ENCODE measurements at regions not wholly inside any gene's neighbourhood (a gene's known extent, or its start where the extent isn't known, plus 50 kb on each side); places are given as distances from the start of the nearest gene placed in this dataset.

DNA sequence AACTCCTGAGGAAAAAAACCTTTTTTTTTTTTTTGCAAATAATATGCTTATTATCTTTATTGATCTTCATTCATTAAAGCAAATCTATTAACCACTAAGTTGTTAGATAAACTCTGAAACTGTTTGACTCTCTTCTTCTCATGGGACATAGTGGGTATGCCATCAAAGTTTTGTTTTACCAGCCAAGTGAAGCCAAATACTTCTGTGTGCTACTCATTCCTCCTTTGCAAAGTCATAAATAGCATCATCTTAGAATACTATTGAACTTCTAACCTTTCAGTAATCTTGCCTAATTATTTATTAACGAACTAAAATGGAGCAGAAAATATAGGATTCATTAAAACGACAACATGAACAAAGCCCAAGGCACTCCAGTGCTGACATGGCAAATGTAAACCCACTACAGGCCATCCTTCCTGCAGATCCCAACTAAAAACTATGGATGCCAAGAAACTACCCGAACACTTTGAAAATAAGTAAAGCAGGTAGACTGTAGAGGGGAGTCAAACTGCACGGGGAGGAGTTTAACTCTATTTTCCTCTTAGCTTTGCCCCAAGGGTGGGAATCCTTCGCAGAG is 61.2 kb upstream of the ODAD2 start:
- no peak for DNase-seq (ENCODE audit: low read depth in 2 of 2)

DNA sequence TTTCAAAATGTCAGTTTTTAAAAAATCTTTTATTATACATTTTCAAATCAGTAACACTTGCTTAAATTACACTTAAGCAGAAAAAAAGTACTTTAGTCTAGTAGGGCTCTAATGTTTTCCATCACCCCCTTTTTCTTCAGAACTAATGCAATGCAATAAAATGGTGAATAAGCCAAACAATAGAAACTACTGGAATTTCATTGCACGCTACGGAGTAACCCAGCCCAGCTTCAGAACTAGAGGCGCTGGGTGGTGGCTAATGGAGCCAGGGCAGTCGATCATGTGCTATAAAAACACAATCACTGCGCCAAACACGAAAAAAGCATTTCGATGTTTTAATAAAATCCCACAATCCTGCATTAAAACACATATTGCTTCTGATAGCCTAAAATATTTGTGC is 59.9 kb upstream of the ODAD2 start:
- DNase-seq (ENCODE audit: low read depth in 2 of 2), result no peak

DNA sequence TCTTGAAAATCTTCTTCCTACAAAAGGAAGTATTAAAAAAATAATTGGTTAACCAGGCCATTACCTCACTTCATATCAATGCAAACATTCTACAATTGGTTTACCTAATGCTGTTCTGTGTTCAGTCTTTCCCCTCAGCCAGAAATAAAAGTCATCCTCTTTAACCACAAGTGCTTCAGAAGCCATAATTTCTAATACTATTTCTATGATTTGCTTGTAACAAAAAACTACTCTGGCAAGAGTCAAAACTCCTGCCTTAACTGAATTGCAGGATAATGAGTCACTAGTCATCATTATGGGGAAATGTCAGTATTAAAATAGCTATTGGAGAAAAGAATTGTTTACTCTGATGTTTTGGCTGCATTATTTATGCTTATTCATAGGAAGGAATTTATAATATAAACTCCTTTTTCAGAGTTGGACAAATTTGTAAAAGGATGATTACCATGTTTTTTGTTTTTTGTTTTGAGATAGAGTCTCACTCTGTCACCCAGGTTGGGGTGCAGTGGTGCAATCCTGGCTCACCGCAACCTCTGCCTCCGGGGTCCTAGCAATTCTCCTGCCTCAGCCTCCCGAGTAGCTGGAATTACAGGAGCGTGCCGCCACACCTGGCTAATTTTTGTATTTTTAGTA is 55.5 kb upstream of the ODAD2 start:
- peak; percentile 95 to 97 for DNase-seq (ENCODE audit: low read depth in 2 of 2)

DNA sequence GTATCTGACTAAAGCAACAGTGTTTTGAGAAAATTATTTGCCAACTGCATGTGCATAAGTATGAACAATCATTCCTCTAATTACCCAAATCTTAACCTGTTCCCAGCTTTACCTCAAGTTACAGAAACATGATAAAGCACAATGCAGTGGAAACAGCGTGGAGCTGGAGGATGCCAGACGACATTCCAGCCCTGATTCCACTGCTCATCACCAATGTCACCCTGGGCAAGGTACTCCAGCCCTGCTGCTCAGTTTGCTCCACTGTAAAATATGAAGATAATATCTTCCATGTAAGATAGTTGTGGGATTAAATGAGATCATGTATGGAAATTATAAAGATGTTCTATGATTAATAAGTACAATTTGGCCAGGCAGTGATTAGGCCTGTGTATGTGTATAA is 50.4 kb upstream of the ODAD2 start:
- no peak for DNase-seq (ENCODE audit: low read depth in 2 of 2)

Measured in fibroblast of skin of left quadriceps (primary cell).